H9 (cell line): ENCODE measurements at regions not wholly inside any gene's neighbourhood (a gene's known extent, or its start where the extent isn't known, plus 50 kb on each side); places are given as distances from the start of the nearest gene placed in this dataset.

Experiments
- DNase-seq: peaks from one replicate; pipeline ENCODE4 v3.0.0-alpha.2; 2017
- H2AFZ ChIP-seq: one replicate; pipeline ENCODE4 v1.6.1; 2013; ENCODE audit warnings: mild to moderate bottlenecking, low read length, control low read depth, moderate library complexity
- H2AK5ac ChIP-seq: 2 replicates; pipeline ENCODE4 v1.6.1; 2013; ENCODE audit warnings: low read length, control low read depth, mixed read lengths; ENCODE audit not compliant: insufficient read length
- H2BK120ac ChIP-seq: one replicate; pipeline ENCODE4 v1.6.1; 2013; ENCODE audit warnings: low read depth, mild to moderate bottlenecking, low read length, control low read depth, inconsistent platforms; ENCODE audit not compliant: poor library complexity, severe bottlenecking
- H2BK12ac ChIP-seq: 2 replicates; pipeline ENCODE4 v1.6.1; 2013; ENCODE audit warnings: low read length, control low read depth, mixed read lengths, low read depth; ENCODE audit not compliant: insufficient read length
- H2BK15ac ChIP-seq: 2 replicates; pipeline ENCODE4 v1.6.1; 2013; ENCODE audit warnings: low read depth, low read length, control low read depth
- H2BK20ac ChIP-seq: one replicate; pipeline ENCODE4 v1.6.1; 2013; ENCODE audit warnings: low read depth, mild to moderate bottlenecking, low read length, control low read depth, inconsistent platforms; ENCODE audit not compliant: poor library complexity, severe bottlenecking
- H2BK5ac ChIP-seq: 2 replicates; pipeline ENCODE4 v1.6.1; 2013; ENCODE audit warnings: low read length, control low read depth, mixed read lengths; ENCODE audit not compliant: insufficient read length
- H3K14ac ChIP-seq: 2 replicates; pipeline ENCODE4 v1.6.1; 2013; ENCODE audit warnings: low read length, control low read depth; ENCODE audit not compliant: insufficient read depth
- H3K18ac ChIP-seq: 2 replicates; pipeline ENCODE4 v1.6.1; 2013; ENCODE audit warnings: low read depth, mild to moderate bottlenecking, mixed read lengths, low read length, control low read depth; ENCODE audit not compliant: insufficient read length
- H3K23ac ChIP-seq: 2 replicates; pipeline ENCODE4 v1.6.1; 2013; ENCODE audit warnings: low read length, control low read depth, mixed read lengths, low read depth; ENCODE audit not compliant: insufficient read length
- H3K23me2 ChIP-seq: 2 replicates; pipeline ENCODE4 v1.6.1; 2013; ENCODE audit warnings: low read depth, mild to moderate bottlenecking, mixed read lengths, low read length, control low read depth; ENCODE audit not compliant: insufficient read length, poor library complexity, severe bottlenecking
- H3K27ac ChIP-seq: 2 replicates; pipeline ENCODE4 v1.5.1; 2013; ENCODE audit warnings: low read length, control low read depth, mixed read lengths, low read depth; ENCODE audit not compliant: insufficient read length
- H3K27me3 ChIP-seq: 2 replicates; pipeline ENCODE4 v1.6.1; 2013; ENCODE audit warnings: low read length, control low read depth, inconsistent platforms; ENCODE audit not compliant: insufficient read depth
- H3K4ac ChIP-seq: 2 replicates; pipeline ENCODE4 v1.6.1; 2013; ENCODE audit warnings: low read depth, mild to moderate bottlenecking, control low read depth, inconsistent platforms, low read length, moderate library complexity
- H3K4me1 ChIP-seq: 2 replicates; pipeline ENCODE4 v1.6.1; 2013; ENCODE audit warnings: low read length, control low read depth, inconsistent platforms; ENCODE audit not compliant: insufficient read depth
- H3K4me2 ChIP-seq: 2 replicates; pipeline ENCODE4 v1.6.1; 2013; ENCODE audit warnings: low read length, control low read depth, mixed read lengths; ENCODE audit not compliant: insufficient read length, insufficient read depth
- H3K56ac ChIP-seq: 2 replicates; pipeline ENCODE4 v1.6.1; 2013; ENCODE audit warnings: low read depth, mild to moderate bottlenecking, mixed read lengths, low read length, control low read depth; ENCODE audit not compliant: insufficient read length
- H3K79me1 ChIP-seq: 2 replicates; pipeline ENCODE4 v1.6.1; 2013; ENCODE audit warnings: low read depth, mild to moderate bottlenecking, moderate library complexity, low read length, control low read depth, inconsistent platforms; ENCODE audit not compliant: insufficient read depth, poor library complexity, severe bottlenecking
- H3K79me2 ChIP-seq: 2 replicates; pipeline ENCODE4 v1.6.1; 2013; ENCODE audit warnings: low read length, control low read depth, inconsistent platforms; ENCODE audit not compliant: insufficient read depth
- H3K9ac ChIP-seq: 2 replicates; pipeline ENCODE4 v1.6.1; 2013; ENCODE audit warnings: low read length, control low read depth, mixed read lengths; ENCODE audit not compliant: insufficient read length; ENCODE audit errors: extremely low read depth
- H3K9me3 ChIP-seq: one replicate; pipeline ENCODE4 v1.6.1; 2013; ENCODE audit warnings: low read depth, low read length, inconsistent platforms; ENCODE audit not compliant: control insufficient read depth
- H3T11ph ChIP-seq: one replicate; pipeline ENCODE4 v1.6.1; 2013; ENCODE audit warnings: mild to moderate bottlenecking, low read length, control low read depth, inconsistent platforms
- H4K20me1 ChIP-seq: one replicate; pipeline ENCODE4 v1.6.1; 2013; ENCODE audit not compliant: control insufficient read depth, insufficient read length, insufficient read depth
- H4K5ac ChIP-seq: 2 replicates; pipeline ENCODE4 v1.6.1; 2013; ENCODE audit warnings: low read depth, mild to moderate bottlenecking, mixed read lengths, low read length, control low read depth; ENCODE audit not compliant: insufficient read length
- H4K8ac ChIP-seq: replicated peaks from 2 replicates; pipeline ENCODE4 v1.6.1; 2013; ENCODE audit warnings: low read length, control low read depth, mixed read lengths, low read depth; ENCODE audit not compliant: insufficient read length
- H4K91ac ChIP-seq: 2 replicates; pipeline ENCODE4 v1.6.1; 2013; ENCODE audit warnings: low read depth, mild to moderate bottlenecking, moderate library complexity, mixed read lengths, low read length, control low read depth; ENCODE audit not compliant: insufficient read length
- H3K27ac Mint-ChIP-seq, 3 experiments: 2 replicates in 2 of 3; 3 replicates in 1 of 3; pipeline ENCODE4 v1.8.0; 2020 to 2021; ENCODE audit warnings: mixed read lengths in 3 of 3, mild to moderate bottlenecking in 1 of 3, moderate library complexity in 1 of 3
- H3K27me3 Mint-ChIP-seq: 2 replicates; pipeline ENCODE4 v1.8.0; 2021; ENCODE audit warnings: low read depth, mild to moderate bottlenecking, moderate library complexity, mixed read lengths
- H3K36me3 Mint-ChIP-seq, 3 experiments: 2 replicates in 2 of 3; 3 replicates in 1 of 3; pipeline ENCODE4 v1.8.0; 2020 to 2021; ENCODE audit warnings: low read depth in 3 of 3, mixed read lengths in 3 of 3; ENCODE audit not compliant: insufficient read depth in 1 of 3
- H3K4me1 Mint-ChIP-seq, 2 experiments: 2 replicates each; pipeline ENCODE4 v1.8.0; 2020; ENCODE audit warnings: mixed read lengths in 2 of 2
- H3K4me3 Mint-ChIP-seq, 2 experiments: 2 replicates in 1 of 2; 3 replicates in 1 of 2; pipeline ENCODE4 v1.8.0; 2020 to 2021; ENCODE audit warnings: mild to moderate bottlenecking in 2 of 2, mixed read lengths in 2 of 2, moderate library complexity in 1 of 2
- H3K9me3 Mint-ChIP-seq, 2 experiments: 2 replicates in 1 of 2; 3 replicates in 1 of 2; pipeline ENCODE4 v1.8.0; 2020; ENCODE audit warnings: mild to moderate bottlenecking in 2 of 2, mixed read lengths in 2 of 2, moderate library complexity in 1 of 2
- TF ChIP-seq, protein P1 (sequence below): fragments of 200-600 bp; sonication (generic); conservative IDR thresholded peaks from 3 replicates; pipeline ENCODE4 v1.8.0; 2021; ENCODE audit warnings: antibody characterized with exemption, mild to moderate bottlenecking

DNA sequence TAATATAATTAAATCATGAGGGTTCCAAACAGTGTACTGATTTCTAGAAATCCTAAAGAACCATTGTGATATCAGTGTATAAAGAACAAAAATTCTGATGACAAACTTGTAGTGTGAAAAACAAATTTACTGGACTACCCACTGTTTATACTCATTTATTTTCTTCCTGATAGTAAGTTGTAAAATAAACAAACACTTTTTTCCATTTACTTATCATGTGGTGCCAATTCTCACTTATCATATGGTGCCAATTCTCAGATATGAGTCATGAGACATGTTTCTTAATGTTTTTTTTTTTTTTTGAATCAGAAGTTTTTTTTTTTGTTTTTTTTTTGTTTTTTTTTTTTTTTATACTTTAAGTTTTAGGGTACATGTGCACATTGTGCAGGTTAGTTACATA is 137.7 kb downstream of the LEPR start:
- Histone ChIP-seq H3K9me3 (no peaks in the 10 kb centered on the region), H3K79me2 (no peaks in the 10 kb centered on the region), H3K14ac (no peak overlapping the region), H2BK12ac (no peak overlapping the region), H3T11ph (no peak overlapping the region), H3K4ac (no peak overlapping the region), H3K27me3 (no peaks in the 10 kb centered on the region), H3K23me2 (no peaks in the 10 kb centered on the region), H2BK20ac (no peak overlapping the region), H3K18ac (no peak overlapping the region), H4K5ac (no peak overlapping the region), H4K91ac (no peak overlapping the region), H3K23ac (no peak overlapping the region), H2BK15ac (no peak overlapping the region), H3K56ac (no peak overlapping the region), H4K8ac (no peak overlapping the region), H2AFZ (no peak overlapping the region), H2BK5ac (no peak overlapping the region), H4K20me1 (no peaks in the 10 kb centered on the region), H3K79me1 (no peaks in the 10 kb centered on the region), H3K9ac (no peak overlapping the region), H3K4me2 (no peak overlapping the region), H2BK120ac (no peak overlapping the region), H3K27ac (no peak overlapping the region), H2AK5ac (no peak overlapping the region), H3K4me1 (no peaks in the 10 kb centered on the region)
- H3K4me3 Mint-ChIP-seq, result no peak overlapping the region
- no peak overlapping the region for H3K27ac Mint-ChIP-seq
- TF ChIP-seq, protein P1, sequence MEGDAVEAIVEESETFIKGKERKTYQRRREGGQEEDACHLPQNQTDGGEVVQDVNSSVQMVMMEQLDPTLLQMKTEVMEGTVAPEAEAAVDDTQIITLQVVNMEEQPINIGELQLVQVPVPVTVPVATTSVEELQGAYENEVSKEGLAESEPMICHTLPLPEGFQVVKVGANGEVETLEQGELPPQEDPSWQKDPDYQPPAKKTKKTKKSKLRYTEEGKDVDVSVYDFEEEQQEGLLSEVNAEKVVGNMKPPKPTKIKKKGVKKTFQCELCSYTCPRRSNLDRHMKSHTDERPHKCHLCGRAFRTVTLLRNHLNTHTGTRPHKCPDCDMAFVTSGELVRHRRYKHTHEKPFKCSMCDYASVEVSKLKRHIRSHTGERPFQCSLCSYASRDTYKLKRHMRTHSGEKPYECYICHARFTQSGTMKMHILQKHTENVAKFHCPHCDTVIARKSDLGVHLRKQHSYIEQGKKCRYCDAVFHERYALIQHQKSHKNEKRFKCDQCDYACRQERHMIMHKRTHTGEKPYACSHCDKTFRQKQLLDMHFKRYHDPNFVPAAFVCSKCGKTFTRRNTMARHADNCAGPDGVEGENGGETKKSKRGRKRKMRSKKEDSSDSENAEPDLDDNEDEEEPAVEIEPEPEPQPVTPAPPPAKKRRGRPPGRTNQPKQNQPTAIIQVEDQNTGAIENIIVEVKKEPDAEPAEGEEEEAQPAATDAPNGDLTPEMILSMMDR, result no peak
- no peaks in the 10 kb centered on the region for H3K36me3 Mint-ChIP-seq
- DNase-seq, result no peak
- H3K4me1 Mint-ChIP-seq, result peaks cover 14 to 17% of the 10 kb centered on the region in 2 experiments
- no peaks in the 10 kb centered on the region for H3K9me3 Mint-ChIP-seq
- 0 out of 2 replicates have a peak, but pooled peaks cover 2% of the 10 kb centered on the region for H3K27me3 Mint-ChIP-seq
